ENCODE measurements at regions not wholly inside any gene's neighbourhood (a gene's known extent, or its start where the extent isn't known, plus 50 kb on each side); places are given as distances from the start of the nearest gene placed in this dataset.
A peak's percentile ranks its signal among the peaks of the same experiment; 100 is the strongest.

- no peak for DNase-seq (ENCODE audit: low read depth)
- no peak for TF ChIP-seq CTCF (IDR thresholded peaks at IDR 0.05; ENCODE audit: control insufficient read depth, extremely low read depth, insufficient read depth)
- no peak overlapping the region for H3K4me3 ChIP-seq (ENCODE audit: low read depth, low read length)
Observed at GRCh38 chr1:99445071-99445470, 180.8 kb downstream of the PLPPR4 start.

- DNase-seq (ENCODE audit: low read depth) = no peak
- TF ChIP-seq CTCF (IDR thresholded peaks at IDR 0.05; ENCODE audit: control insufficient read depth, extremely low read depth, insufficient read depth) = no peak
- H3K4me3 ChIP-seq (ENCODE audit: low read depth, low read length) = no peak overlapping the region
Observed at GRCh38 chr1:99445486-99445885, 181.2 kb downstream of the PLPPR4 start.

GRCh38 chr1:99447721-99448120 lies 183.4 kb downstream of the PLPPR4 start:
- no peak overlapping the region for H3K4me3 ChIP-seq (ENCODE audit: low read depth, low read length)
- no peak for DNase-seq (ENCODE audit: low read depth)
- TF ChIP-seq CTCF (IDR thresholded peaks at IDR 0.05; ENCODE audit: control insufficient read depth, extremely low read depth, insufficient read depth) = no peak

GRCh38 chr1:99455760-99456159 lies 190.2 kb upstream of the PALMD start:
- H3K4me3 ChIP-seq (ENCODE audit: low read depth, low read length) = no peak overlapping the region
- TF ChIP-seq CTCF (IDR thresholded peaks at IDR 0.05; ENCODE audit: control insufficient read depth, extremely low read depth, insufficient read depth) = no peak
- no peak for DNase-seq (ENCODE audit: low read depth)

- no peak overlapping the region for H3K4me3 ChIP-seq (ENCODE audit: low read depth, low read length)
- DNase-seq (ENCODE audit: low read depth) = peak; percentile 59
- no peak for TF ChIP-seq CTCF (IDR thresholded peaks at IDR 0.05; ENCODE audit: control insufficient read depth, extremely low read depth, insufficient read depth)
Observed at GRCh38 chr1:99456536-99456935, 189.4 kb upstream of the PALMD start.

GRCh38 chr1:99457381-99458165 lies 188.3 kb upstream of the PALMD start:
- peak; percentile 70 for DNase-seq (ENCODE audit: low read depth)
- no peak overlapping the region for H3K4me3 ChIP-seq (ENCODE audit: low read depth, low read length)
- no peak for TF ChIP-seq CTCF (IDR thresholded peaks at IDR 0.05; ENCODE audit: control insufficient read depth, extremely low read depth, insufficient read depth)

GRCh38 chr1:99461499-99461898 lies 184.4 kb upstream of the PALMD start:
- no peak for TF ChIP-seq CTCF (IDR thresholded peaks at IDR 0.05; ENCODE audit: control insufficient read depth, extremely low read depth, insufficient read depth)

More at GRCh38 chr1:99461499-99461898, 184.4 kb upstream of the PALMD start:
- no peak overlapping the region for H3K4me3 ChIP-seq (ENCODE audit: low read depth, low read length)
- no peak for DNase-seq (ENCODE audit: low read depth)
